H1 (cell line): ENCODE measurements at regions not wholly inside any gene's neighbourhood (a gene's known extent, or its start where the extent isn't known, plus 50 kb on each side); places are given as distances from the start of the nearest gene placed in this dataset.

Experiments
- KDM5A ChIP-seq: fragments of 200-600 bp; IDR thresholded peaks from 2 replicates; pipeline ENCODE4 v1.7.1; 2012; ENCODE audit warnings: mild to moderate bottlenecking, low read length, inconsistent platforms, mixed read lengths

GRCh38 chr11:70914496-70914895 is 337.9 kb downstream of the SHANK2 start (continued):
- TF ChIP-seq KDM5A = no peak
